Esophagus squamous epithelium (tissue), 4 donors: ENCODE measurements at regions not wholly inside any gene's neighbourhood (a gene's known extent, or its start where the extent isn't known, plus 50 kb on each side); places are given as distances from the start of the nearest gene placed in this dataset.

Experiments used
- CTCF ChIP-seq, 6 experiments: fragments of 450-650 bp in 4 of 6; fragments of 200-600 bp in 2 of 6; sonication (generic) in 2 of 6; IDR thresholded peaks; one replicate each; pipeline ENCODE4 v1.5.1; 2016 to 2019; ENCODE audit warnings: antibody characterized with exemption in 6 of 6, mild to moderate bottlenecking in 4 of 6, moderate library complexity in 4 of 6
- POLR2A ChIP-seq, 4 donors: fragments of 450-650 bp; IDR thresholded peaks; one replicate each; pipeline ENCODE4 v1.6.1; 2017; ENCODE audit warnings: antibody characterized with exemption in 4 of 4, mild to moderate bottlenecking in 4 of 4, moderate library complexity in 3 of 4

GRCh38 chr12:12017798-12018197 is 52.9 kb upstream of the BCL2L14 start:
- peak in 1 of 6 experiments; percentile 6 for TF ChIP-seq CTCF (IDR thresholded peaks at IDR 0.05)
- no peak for TF ChIP-seq POLR2A (IDR thresholded peaks at IDR 0.05)
